BJ (cell line): ENCODE measurements at regions not wholly inside any gene's neighbourhood (a gene's known extent, or its start where the extent isn't known, plus 50 kb on each side); places are given as distances from the start of the nearest gene placed in this dataset.

Experiments used
- CTCF ChIA-PET: fragments of 350-600 bp; formaldehyde crosslinking; extraction: SDS; loops from one replicate; lab custom pipeline; 2021; ENCODE audit warnings: antibody characterized with exemption, inconsistent platforms; lab: Yijun Ruan, JAX
- POLR2A ChIA-PET: fragments of 300-600 bp; sonication (Branson Sonifier 250); formaldehyde crosslinking; extraction: SDS; loops from one replicate; lab custom pipeline; 2021; ENCODE audit warnings: antibody characterized with exemption; lab: Charles Lee
- DNase-seq: peaks from one replicate; pipeline ENCODE4 v3.0.0-alpha.2; 2011; ENCODE audit warnings: low read depth
- H3K27me3 ChIP-seq: 2 replicates; pipeline ENCODE4 v1.6.0; 2011; ENCODE audit warnings: low read length; ENCODE audit not compliant: control insufficient read depth, insufficient read depth
- H3K36me3 ChIP-seq: 2 replicates; pipeline ENCODE4 v1.5.1; 2011; ENCODE audit warnings: low read length; ENCODE audit not compliant: control insufficient read depth, insufficient read depth
- H3K4me3 ChIP-seq: 2 replicates; pipeline ENCODE4 v1.5.1; 2011; ENCODE audit warnings: low read depth, mild to moderate bottlenecking, control low read depth, low read length
- CTCF ChIP-seq: IDR thresholded peaks from 2 replicates; pipeline ENCODE4 v1.5.1; 2011; ENCODE audit warnings: low read depth, mild to moderate bottlenecking, control low read depth, inconsistent platforms, low read length, moderate library complexity; ENCODE audit not compliant: insufficient read depth

DNA sequence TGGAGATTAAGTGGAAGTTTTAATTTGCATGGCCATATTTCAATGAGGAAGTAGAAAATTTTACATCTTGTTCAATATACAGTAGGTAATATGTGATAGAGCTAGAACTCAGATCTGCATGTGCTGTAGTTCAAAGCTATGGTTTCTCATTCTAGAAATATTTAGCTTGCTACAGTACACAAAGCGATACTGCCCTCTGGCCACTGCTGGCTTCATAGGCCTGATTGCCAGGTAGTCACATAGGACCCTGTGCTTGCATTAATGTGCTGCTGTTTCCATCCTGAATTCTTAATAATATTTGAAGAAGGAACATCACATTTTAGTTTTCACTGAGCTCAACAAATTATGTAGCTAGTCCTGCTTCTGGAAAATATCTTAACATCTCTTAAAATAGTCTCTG lies 87.0 kb downstream of the PLSCR2 start:
- ChIA-PET POLR2A (no interaction called here), CTCF (interaction anchor here (0.6 to 1.1 kb wide), 3 partner anchors 9 to 166 kb away, joined by 3 read pairs; no protein-coding TSS in a partner anchor)
- no peak overlapping the region for H3K4me3 ChIP-seq
- no peaks in the 10 kb centered on the region for H3K36me3 ChIP-seq
- no peaks in the 10 kb centered on the region for H3K27me3 ChIP-seq
- DNase-seq: no peak
- TF ChIP-seq CTCF: peak; percentile 35

GRCh38 chr3:146380046-146380445 lies 89.3 kb downstream of the PLSCR2 start:
- Histone ChIP-seq H3K27me3 (no peaks in the 10 kb centered on the region), H3K36me3 (no peaks in the 10 kb centered on the region), H3K4me3 (no peak overlapping the region)
- DNase-seq: no peak
- TF ChIP-seq CTCF: no peak
- ChIA-PET CTCF (no interaction called here), POLR2A (no interaction called here)

GRCh38 chr3:146375219-146375618 lies 94.1 kb downstream of the PLSCR2 start:
- no peaks in the 10 kb centered on the region for H3K36me3 ChIP-seq
- no peak for TF ChIP-seq CTCF
- H3K27me3 ChIP-seq: no peaks in the 10 kb centered on the region
- no peak for DNase-seq
- CTCF ChIA-PET: no interaction called here
- POLR2A ChIA-PET: no interaction called here
- no peak overlapping the region for H3K4me3 ChIP-seq

GRCh38 chr3:146374146-146374545 lies 95.2 kb downstream of the PLSCR2 start:
- no peak for DNase-seq
- H3K4me3 ChIP-seq: no peak overlapping the region
- ChIA-PET CTCF (no interaction called here), POLR2A (interaction anchor here (0.6 kb wide), 1 partner anchor 35 kb away, joined by 3 read pairs; no protein-coding TSS in a partner anchor)
- TF ChIP-seq CTCF: no peak
- H3K36me3 ChIP-seq: no peaks in the 10 kb centered on the region
- H3K27me3 ChIP-seq: no peaks in the 10 kb centered on the region

DNA sequence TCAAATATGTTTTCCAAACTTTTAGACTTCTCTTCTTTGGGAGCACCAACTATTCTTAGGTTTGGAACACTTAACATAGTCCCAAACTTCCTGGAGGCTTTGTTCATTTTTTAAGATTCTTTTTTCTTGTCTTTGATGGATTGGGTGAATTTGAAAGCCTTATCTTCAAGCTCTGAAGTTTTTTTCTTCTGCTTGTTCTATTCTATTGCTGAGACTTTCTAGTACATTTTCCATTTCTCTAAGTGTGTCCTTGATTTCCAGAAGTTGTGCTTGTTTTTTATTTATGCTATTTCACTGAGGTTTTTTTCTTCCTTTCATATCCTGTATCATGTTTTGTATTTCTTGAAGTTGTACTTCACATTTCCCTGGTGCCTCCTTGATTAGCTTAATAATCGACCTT lies 97.5 kb downstream of the PLSCR2 start:
- Histone ChIP-seq H3K4me3 (no peak overlapping the region), H3K27me3 (no peaks in the 10 kb centered on the region), H3K36me3 (no peaks in the 10 kb centered on the region)
- no peak for TF ChIP-seq CTCF
- POLR2A ChIA-PET: no interaction called here
- CTCF ChIA-PET: no interaction called here
- DNase-seq: no peak
